Left ventricle myocardium inferior (tissue), 1 donor: ENCODE measurements at regions not wholly inside any gene's neighbourhood (a gene's known extent, or its start where the extent isn't known, plus 50 kb on each side); places are given as distances from the start of the nearest gene placed in this dataset.

ENCODE experiments used
- DNase-seq: peaks from one replicate; pipeline ENCODE4 v3.0.0-alpha.2; 2020
- H3K27ac ChIP-seq: fragments of 200-600 bp; replicated peaks from 2 replicates; pipeline ENCODE4 v1.8.0; 2021
- H3K27me3 ChIP-seq: fragments of 200-600 bp; 2 replicates; pipeline ENCODE4 v1.8.0; 2021; ENCODE audit warnings: low read depth
- H3K36me3 ChIP-seq: fragments of 200-600 bp; 2 replicates; pipeline ENCODE4 v1.8.0; 2021
- H3K4me1 ChIP-seq: fragments of 200-600 bp; 2 replicates; pipeline ENCODE4 v1.8.0; 2021
- H3K4me3 ChIP-seq: fragments of 200-600 bp; 2 replicates; pipeline ENCODE4 v1.8.0; 2021; ENCODE audit warnings: mild to moderate bottlenecking, moderate library complexity
- H3K9me3 ChIP-seq: fragments of 200-600 bp; replicated peaks from 2 replicates; pipeline ENCODE4 v1.8.0; 2021
- intact Hi-C: fragments of 100-400 bp; cut with micrococcal nuclease; formaldehyde crosslinking; loops from one replicate; pipeline ENCODE4 v1.11.0; 2022
- TF ChIP-seq, protein P1 (sequence below): fragments of 200-600 bp; IDR thresholded peaks from 2 replicates; pipeline ENCODE4 v1.8.0; 2021; ENCODE audit warnings: antibody characterized with exemption, mild to moderate bottlenecking, borderline replicate concordance
- donor health status: DM: no; HTN: yes; CAD: no; lungs with severe emphysema.

DNA sequence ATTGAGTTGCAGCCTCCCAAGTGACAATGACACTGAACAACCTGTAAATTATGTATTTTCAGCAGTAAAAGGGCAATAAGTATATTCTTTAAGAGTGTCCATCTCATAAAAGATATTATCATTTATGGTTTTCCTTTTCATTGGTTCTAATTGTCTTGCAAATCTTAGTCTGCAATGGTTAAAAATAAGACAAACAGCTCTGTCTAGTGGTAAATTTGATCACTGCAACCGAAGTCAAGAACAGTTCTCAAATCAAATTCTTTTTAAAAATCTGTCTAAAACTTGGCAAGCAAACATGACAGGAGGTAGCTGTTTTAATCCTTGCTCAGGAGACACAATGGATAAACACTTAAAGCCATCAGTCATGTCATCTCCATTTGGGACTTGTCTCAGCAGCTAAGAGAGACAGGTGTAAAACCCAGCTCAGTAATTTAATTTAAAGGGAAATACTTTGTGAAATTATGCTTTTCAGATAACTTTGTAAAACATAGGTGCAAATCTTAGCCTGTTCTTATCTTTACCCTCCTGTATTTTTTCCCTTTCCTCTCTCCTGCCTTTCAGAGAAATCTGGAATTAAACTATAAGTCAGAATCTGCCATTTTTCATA, 150.3 kb upstream of the ARHGEF26 start:
- TF ChIP-seq, protein P1, sequence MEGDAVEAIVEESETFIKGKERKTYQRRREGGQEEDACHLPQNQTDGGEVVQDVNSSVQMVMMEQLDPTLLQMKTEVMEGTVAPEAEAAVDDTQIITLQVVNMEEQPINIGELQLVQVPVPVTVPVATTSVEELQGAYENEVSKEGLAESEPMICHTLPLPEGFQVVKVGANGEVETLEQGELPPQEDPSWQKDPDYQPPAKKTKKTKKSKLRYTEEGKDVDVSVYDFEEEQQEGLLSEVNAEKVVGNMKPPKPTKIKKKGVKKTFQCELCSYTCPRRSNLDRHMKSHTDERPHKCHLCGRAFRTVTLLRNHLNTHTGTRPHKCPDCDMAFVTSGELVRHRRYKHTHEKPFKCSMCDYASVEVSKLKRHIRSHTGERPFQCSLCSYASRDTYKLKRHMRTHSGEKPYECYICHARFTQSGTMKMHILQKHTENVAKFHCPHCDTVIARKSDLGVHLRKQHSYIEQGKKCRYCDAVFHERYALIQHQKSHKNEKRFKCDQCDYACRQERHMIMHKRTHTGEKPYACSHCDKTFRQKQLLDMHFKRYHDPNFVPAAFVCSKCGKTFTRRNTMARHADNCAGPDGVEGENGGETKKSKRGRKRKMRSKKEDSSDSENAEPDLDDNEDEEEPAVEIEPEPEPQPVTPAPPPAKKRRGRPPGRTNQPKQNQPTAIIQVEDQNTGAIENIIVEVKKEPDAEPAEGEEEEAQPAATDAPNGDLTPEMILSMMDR: peak; percentile 46
- no peaks in the 10 kb centered on the region for H3K9me3 ChIP-seq
- DNase-seq: no peak
- peaks cover 5% of the 10 kb centered on the region for H3K4me1 ChIP-seq
- no peaks in the 10 kb centered on the region for H3K36me3 ChIP-seq
- no peak overlapping the region for H3K4me3 ChIP-seq
- H3K27me3 ChIP-seq: no peaks in the 10 kb centered on the region
- intact Hi-C loops: no loop called here
- no peak overlapping the region for H3K27ac ChIP-seq

DNA sequence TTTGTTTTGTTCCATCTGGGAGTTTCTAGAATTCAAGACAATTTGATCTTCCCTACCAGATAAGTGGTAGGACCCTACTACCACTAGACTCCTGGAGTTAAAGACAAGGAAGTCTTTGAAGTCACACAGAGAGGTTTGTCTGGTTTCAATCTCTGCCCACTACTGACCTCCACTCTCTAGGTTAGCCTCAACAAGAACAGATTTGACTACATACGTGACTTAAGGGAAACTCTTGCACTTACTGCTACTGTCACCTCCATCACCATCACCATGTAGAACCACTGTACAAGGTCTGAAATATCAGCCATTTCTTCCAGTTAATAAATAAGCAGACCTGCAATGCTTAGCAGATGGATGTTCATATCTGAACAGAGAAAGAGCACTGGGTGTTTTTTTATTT, 148.3 kb upstream of the ARHGEF26 start:
- no peak for DNase-seq
- Histone ChIP-seq H3K36me3 (no peaks in the 10 kb centered on the region), H3K27me3 (no peaks in the 10 kb centered on the region), H3K4me1 (peaks cover 14% of the 10 kb centered on the region), H3K9me3 (no peaks in the 10 kb centered on the region), H3K27ac (no peak overlapping the region), H3K4me3 (no peak overlapping the region)
- TF ChIP-seq, protein P1: no peak
- intact Hi-C loops: no loop called here

DNA sequence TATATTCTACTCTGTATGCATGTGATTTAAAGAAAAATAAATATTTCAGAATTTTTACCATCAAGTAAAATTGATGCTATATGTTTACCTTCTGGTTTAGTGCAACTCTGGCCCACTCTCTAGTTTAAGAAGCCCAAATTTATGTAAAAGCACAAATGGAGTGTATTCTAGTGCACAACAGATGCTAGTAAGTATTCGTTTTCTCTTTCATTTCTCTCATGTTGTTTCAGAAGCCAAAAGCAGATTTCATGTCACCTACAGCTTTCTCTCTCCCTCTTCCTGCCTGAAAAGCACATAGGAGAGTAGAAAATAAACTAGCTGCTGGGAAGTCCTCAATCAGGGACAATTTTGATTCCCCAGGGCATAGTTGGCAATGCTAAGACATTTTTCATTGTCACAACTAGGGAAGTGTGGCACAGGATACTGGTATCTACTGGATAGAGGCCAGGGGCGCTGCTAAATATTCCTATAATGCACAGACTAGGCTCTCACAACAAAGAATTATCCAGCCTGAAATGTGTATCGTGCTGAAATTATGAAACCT, 147.4 kb upstream of the ARHGEF26 start:
- no peak for DNase-seq
- Histone ChIP-seq H3K4me3 (no peak overlapping the region), H3K36me3 (no peaks in the 10 kb centered on the region), H3K9me3 (no peaks in the 10 kb centered on the region), H3K27me3 (no peaks in the 10 kb centered on the region), H3K4me1 (peaks cover 18% of the 10 kb centered on the region), H3K27ac (no peak overlapping the region)
- intact Hi-C loops: no loop called here
- TF ChIP-seq, protein P1: no peak

DNA sequence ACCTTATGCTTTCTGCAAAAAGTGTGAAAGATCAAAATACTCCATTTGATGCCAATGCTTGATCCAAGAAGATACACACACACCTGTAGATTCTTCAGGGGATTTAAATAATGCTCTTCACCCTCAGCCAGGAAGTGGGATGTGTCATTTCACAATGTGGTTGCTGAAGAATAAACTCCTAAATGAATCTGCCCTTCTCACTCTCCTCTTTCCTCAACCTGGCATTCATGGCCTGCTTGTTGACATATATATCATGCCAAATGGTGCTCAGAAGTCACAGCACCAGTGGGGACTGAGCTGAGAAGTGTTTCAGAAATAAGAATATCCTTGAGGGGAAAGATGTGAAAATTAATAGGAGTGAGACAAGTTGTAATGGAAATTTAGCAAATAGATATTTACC, 146.6 kb upstream of the ARHGEF26 start:
- Histone ChIP-seq H3K4me1 (peaks cover 18% of the 10 kb centered on the region), H3K36me3 (no peaks in the 10 kb centered on the region), H3K9me3 (no peaks in the 10 kb centered on the region), H3K4me3 (no peak overlapping the region), H3K27me3 (no peaks in the 10 kb centered on the region), H3K27ac (no peak overlapping the region)
- DNase-seq: no peak
- TF ChIP-seq, protein P1: no peak
- intact Hi-C loops: no loop called here

DNA sequence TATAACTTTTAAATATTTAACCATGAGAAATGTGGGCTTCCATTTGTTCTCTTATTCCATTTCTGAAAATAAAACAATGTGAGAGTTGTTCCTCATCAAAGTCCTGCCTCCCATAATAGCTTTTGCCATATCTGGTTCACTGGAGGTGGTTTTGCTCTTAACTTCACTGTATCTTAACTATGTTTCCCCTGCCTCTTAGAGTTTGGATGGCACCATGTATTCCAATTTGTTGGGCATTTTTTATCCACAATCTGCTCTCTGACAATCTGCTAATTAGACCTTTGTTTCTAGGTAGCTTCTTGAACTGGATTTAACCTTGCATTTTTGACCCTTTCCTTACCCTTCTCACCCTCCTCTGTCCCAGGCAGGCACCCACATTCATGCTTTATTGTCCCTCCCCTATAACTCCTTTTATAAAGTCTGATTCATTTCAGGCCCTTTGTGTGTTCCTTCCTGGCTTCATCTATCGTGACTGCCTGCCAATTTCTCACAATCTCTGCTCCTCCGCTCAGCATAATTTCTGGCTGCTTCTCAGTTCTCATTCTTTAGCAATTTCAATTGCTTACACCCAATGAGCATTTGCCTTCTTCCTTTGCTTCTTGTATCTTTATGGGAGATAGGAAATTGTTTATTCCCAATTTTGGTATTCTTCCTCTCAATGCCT, 144.2 kb upstream of the ARHGEF26 start:
- DNase-seq: no peak
- no peaks in the 10 kb centered on the region for H3K27me3 ChIP-seq
- intact Hi-C loops: no loop called here
- H3K9me3 ChIP-seq: peaks cover 3% of the 10 kb centered on the region
- TF ChIP-seq, protein P1: no peak
- no peaks in the 10 kb centered on the region for H3K36me3 ChIP-seq
- H3K4me1 ChIP-seq: peaks cover 18% of the 10 kb centered on the region
- no peak overlapping the region for H3K27ac ChIP-seq
- no peak overlapping the region for H3K4me3 ChIP-seq
